Lower lobe of right lung (tissue), 2 donors: ENCODE measurements at regions not wholly inside any gene's neighbourhood (a gene's known extent, or its start where the extent isn't known, plus 50 kb on each side); places are given as distances from the start of the nearest gene placed in this dataset.

ENCODE experiments used
- ATAC-seq, 2 donors: fragments of 200-7000 bp; cut with Tn5 transposase; one replicate each; pipeline ENCODE4 v1.9.1; 2020 to 2022; ENCODE audit warnings: mild to moderate bottlenecking in 2 of 2, moderate library complexity in 2 of 2
- DNase-seq: peaks from one replicate; pipeline ENCODE4 v3.0.0-alpha.2; 2020
- H3K27ac ChIP-seq: fragments of 200-600 bp; one replicate; pipeline ENCODE4 v1.8.0; 2022
- H3K27me3 ChIP-seq: fragments of 200-600 bp; one replicate; pipeline ENCODE4 v1.8.0; 2022; ENCODE audit warnings: low read depth
- H3K36me3 ChIP-seq: fragments of 200-600 bp; one replicate; pipeline ENCODE4 v1.8.0; 2022; ENCODE audit warnings: mild to moderate bottlenecking
- H3K4me1 ChIP-seq: fragments of 200-600 bp; one replicate; pipeline ENCODE4 v1.8.0; 2022
- H3K4me3 ChIP-seq: fragments of 200-600 bp; one replicate; pipeline ENCODE4 v1.8.0; 2022; ENCODE audit warnings: mild to moderate bottlenecking
- H3K9me3 ChIP-seq: fragments of 200-600 bp; one replicate; pipeline ENCODE4 v1.8.0; 2022
- CTCF ChIP-seq: fragments of 200-600 bp; IDR thresholded peaks from one replicate; pipeline ENCODE4 v1.8.0; 2022; ENCODE audit warnings: antibody characterized with exemption, mild to moderate bottlenecking
- intact Hi-C: fragments of 100-400 bp; cut with DNase I; formaldehyde crosslinking; loops from one replicate; pipeline ENCODE4 v1.11.0; 2022
- donor health status: DM: no; HTN: yes; CAD: no; lungs with severe emphysema.

GRCh38 chr12:97118796-97119375 lies 211.8 kb downstream of the NEDD1 start:
- Histone ChIP-seq H3K27me3 (no peaks in the 10 kb centered on the region), H3K27ac (no peak overlapping the region), H3K4me3 (no peak overlapping the region), H3K36me3 (no peaks in the 10 kb centered on the region), H3K4me1 (no peaks in the 10 kb centered on the region), H3K9me3 (no peaks in the 10 kb centered on the region)
- intact Hi-C loops: no loop called here
- TF ChIP-seq CTCF: no peak
- ATAC-seq: no peak
- DNase-seq: no peak

- no peaks in the 10 kb centered on the region for H3K4me1 ChIP-seq
- H3K9me3 ChIP-seq: no peaks in the 10 kb centered on the region
- no peaks in the 10 kb centered on the region for H3K27me3 ChIP-seq
- DNase-seq (no peak), ATAC-seq (no peak)
- intact Hi-C loops: no loop called here
- no peaks in the 10 kb centered on the region for H3K36me3 ChIP-seq
- no peak overlapping the region for H3K4me3 ChIP-seq
- TF ChIP-seq CTCF: no peak
- H3K27ac ChIP-seq: no peak overlapping the region
Measured at GRCh38 chr12:97127061-97127460, 220.0 kb downstream of the NEDD1 start.

GRCh38 chr12:97131220-97131981 lies 224.3 kb downstream of the NEDD1 start:
- H3K27ac ChIP-seq: no peak overlapping the region
- intact Hi-C loops: no loop called here
- TF ChIP-seq CTCF: no peak
- no peaks in the 10 kb centered on the region for H3K27me3 ChIP-seq
- no peaks in the 10 kb centered on the region for H3K36me3 ChIP-seq
- H3K4me3 ChIP-seq: no peak overlapping the region
- ATAC-seq: no peak
- H3K9me3 ChIP-seq: no peaks in the 10 kb centered on the region
- DNase-seq: no peak
- no peaks in the 10 kb centered on the region for H3K4me1 ChIP-seq

GRCh38 chr12:97132270-97132669 lies 225.2 kb downstream of the NEDD1 start:
- ATAC-seq (no peak), DNase-seq (no peak)
- H3K9me3 ChIP-seq: no peaks in the 10 kb centered on the region
- no peak overlapping the region for H3K4me3 ChIP-seq
- intact Hi-C loops: no loop called here
- H3K27ac ChIP-seq: no peak overlapping the region
- H3K27me3 ChIP-seq: no peaks in the 10 kb centered on the region
- no peaks in the 10 kb centered on the region for H3K36me3 ChIP-seq
- no peaks in the 10 kb centered on the region for H3K4me1 ChIP-seq
- no peak for TF ChIP-seq CTCF

- Histone ChIP-seq H3K36me3 (no peaks in the 10 kb centered on the region), H3K4me3 (no peak overlapping the region), H3K4me1 (no peaks in the 10 kb centered on the region), H3K27ac (no peak overlapping the region), H3K27me3 (no peaks in the 10 kb centered on the region), H3K9me3 (no peaks in the 10 kb centered on the region)
- intact Hi-C loops: no loop called here
- ATAC-seq (no peak), DNase-seq (no peak)
- no peak for TF ChIP-seq CTCF
Measured at GRCh38 chr12:97134495-97134894, 227.4 kb downstream of the NEDD1 start.
